BE2C (cell line): ENCODE measurements at regions not wholly inside any gene's neighbourhood (a gene's known extent, or its start where the extent isn't known, plus 50 kb on each side); places are given as distances from the start of the nearest gene placed in this dataset.

ENCODE experiments used
- DNase-seq: peaks from one replicate; pipeline ENCODE4 v3.0.0-alpha.2; 2020
- H3K27me3 ChIP-seq: fragments of 250-450 bp; sonication (Bioruptor Pico); 2 replicates; pipeline ENCODE4 v1.5.1; 2020; ENCODE audit warnings: mild to moderate bottlenecking
- H3K36me3 ChIP-seq: fragments of 250-450 bp; sonication (Bioruptor Pico); 2 replicates; pipeline ENCODE4 v1.5.1; 2020; ENCODE audit warnings: mild to moderate bottlenecking
- H3K4me1 ChIP-seq: fragments of 250-450 bp; sonication (Bioruptor Pico); 2 replicates; pipeline ENCODE4 v1.5.1; 2020
- H3K4me3 ChIP-seq: 2 replicates; pipeline ENCODE4 v1.5.1; 2011; ENCODE audit warnings: low read depth, low read length
- H3K9me3 ChIP-seq: fragments of 250-450 bp; sonication (Bioruptor Pico); 2 replicates; pipeline ENCODE4 v1.5.1; 2020
- TF ChIP-seq, protein P1 (sequence below): IDR thresholded peaks from 2 replicates; pipeline ENCODE4 v1.5.1; 2012; ENCODE audit warnings: mild to moderate bottlenecking, low read depth, low read length

DNA sequence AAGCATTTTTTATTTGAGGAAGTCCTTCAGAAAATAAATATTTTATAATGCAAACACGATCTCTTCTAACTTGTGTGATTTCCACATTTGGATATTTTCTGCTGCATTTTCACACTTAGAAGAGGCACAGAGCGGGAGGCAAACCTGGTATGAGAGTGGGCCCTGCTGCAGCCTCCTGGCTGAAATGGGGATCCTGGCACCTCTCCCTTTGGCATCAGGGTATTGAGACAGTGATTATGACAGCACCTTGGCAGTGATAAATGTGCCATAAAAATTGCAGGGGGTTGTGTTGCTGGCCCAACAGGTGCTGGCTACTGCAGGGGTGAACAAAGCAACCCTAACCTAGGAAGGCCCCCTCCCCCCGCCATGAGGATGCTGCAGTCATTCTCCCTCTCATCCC, 128.6 kb downstream of the TSN start:
- no peaks in the 10 kb centered on the region for H3K36me3 ChIP-seq
- no peaks in the 10 kb centered on the region for H3K27me3 ChIP-seq
- no peaks in the 10 kb centered on the region for H3K4me1 ChIP-seq
- no peak for DNase-seq
- no peaks in the 10 kb centered on the region for H3K9me3 ChIP-seq
- H3K4me3 ChIP-seq = no peak overlapping the region
- TF ChIP-seq, protein P1, sequence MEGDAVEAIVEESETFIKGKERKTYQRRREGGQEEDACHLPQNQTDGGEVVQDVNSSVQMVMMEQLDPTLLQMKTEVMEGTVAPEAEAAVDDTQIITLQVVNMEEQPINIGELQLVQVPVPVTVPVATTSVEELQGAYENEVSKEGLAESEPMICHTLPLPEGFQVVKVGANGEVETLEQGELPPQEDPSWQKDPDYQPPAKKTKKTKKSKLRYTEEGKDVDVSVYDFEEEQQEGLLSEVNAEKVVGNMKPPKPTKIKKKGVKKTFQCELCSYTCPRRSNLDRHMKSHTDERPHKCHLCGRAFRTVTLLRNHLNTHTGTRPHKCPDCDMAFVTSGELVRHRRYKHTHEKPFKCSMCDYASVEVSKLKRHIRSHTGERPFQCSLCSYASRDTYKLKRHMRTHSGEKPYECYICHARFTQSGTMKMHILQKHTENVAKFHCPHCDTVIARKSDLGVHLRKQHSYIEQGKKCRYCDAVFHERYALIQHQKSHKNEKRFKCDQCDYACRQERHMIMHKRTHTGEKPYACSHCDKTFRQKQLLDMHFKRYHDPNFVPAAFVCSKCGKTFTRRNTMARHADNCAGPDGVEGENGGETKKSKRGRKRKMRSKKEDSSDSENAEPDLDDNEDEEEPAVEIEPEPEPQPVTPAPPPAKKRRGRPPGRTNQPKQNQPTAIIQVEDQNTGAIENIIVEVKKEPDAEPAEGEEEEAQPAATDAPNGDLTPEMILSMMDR = no peak

DNA sequence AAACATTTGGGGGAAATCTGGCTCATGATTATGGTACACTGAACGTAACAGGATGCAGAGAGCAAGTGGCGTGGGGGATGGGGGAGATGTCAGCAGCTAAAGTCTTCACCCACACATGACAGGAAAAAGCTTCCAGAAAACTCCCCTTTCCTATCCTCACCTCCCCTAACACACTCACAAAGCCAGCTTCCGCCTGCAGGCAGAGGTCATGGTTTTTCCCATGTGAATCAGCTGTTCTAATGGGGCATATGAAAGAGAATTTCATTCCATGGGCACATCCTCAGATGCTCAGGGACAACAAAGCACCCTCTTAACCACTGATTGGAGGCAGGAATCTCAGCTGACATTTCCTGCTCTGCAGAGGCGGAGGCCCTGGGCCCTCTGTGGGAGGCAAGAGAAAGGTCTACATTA, 129.1 kb downstream of the TSN start:
- no peaks in the 10 kb centered on the region for H3K9me3 ChIP-seq
- DNase-seq = no peak
- no peak overlapping the region for H3K4me3 ChIP-seq
- H3K4me1 ChIP-seq = no peaks in the 10 kb centered on the region
- H3K36me3 ChIP-seq = no peaks in the 10 kb centered on the region
- TF ChIP-seq, protein P1 = no peak
- H3K27me3 ChIP-seq = no peaks in the 10 kb centered on the region

DNA sequence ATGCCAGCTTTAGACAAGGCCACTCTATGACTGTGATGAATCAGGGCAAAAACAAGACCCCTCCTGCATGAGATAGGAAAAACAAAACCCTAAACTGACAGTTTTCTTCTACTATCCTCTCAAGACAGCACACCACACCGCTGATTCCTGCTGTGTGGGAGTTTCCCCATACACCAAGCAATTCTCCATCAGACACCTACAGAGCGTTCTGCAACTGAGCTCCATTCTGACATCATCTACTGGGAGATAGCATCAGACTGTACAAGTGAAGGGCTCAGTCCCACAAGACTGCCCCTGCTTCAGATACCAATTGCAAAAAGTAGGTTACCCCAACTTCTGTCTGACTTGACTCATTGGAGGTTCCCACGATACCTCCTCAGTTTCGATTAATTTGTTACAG, 130.6 kb downstream of the TSN start:
- no peaks in the 10 kb centered on the region for H3K4me1 ChIP-seq
- no peak overlapping the region for H3K4me3 ChIP-seq
- no peaks in the 10 kb centered on the region for H3K27me3 ChIP-seq
- no peak for DNase-seq
- H3K9me3 ChIP-seq = no peaks in the 10 kb centered on the region
- no peaks in the 10 kb centered on the region for H3K36me3 ChIP-seq
- TF ChIP-seq, protein P1 = no peak

DNA sequence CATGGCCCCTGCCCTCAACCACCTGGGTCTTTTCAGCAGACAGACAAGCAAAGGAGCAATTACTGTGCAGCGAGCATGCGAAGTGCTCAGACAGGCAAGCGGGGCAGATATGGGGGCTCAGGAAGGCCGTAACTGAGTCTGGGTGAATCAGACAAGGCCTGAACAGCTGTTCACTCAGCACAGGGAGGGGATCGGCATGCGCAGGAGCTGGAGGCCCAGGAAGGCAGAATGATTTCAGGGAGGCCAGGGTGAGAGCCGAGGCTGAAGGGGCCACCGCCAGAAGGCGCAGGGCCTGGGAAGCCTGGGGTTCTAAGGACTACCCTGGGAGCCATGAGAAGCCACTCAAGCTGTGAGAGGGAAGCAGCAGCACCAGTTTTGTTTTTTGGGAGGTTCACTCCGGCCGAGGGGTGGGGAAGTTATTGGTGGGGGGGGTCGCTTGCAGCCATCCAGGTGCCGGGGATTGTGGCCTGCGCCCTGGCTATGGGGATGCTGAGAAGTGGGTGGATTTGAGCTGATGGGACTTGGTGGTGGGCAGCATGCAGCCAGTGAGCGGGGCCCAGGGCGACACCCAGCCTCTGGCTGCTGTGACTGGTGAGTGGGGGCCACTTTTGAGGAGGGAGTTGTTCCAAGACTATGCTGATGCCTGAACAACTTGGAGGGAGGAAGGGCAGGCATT, 132.2 kb downstream of the TSN start:
- no peaks in the 10 kb centered on the region for H3K4me1 ChIP-seq
- no peaks in the 10 kb centered on the region for H3K27me3 ChIP-seq
- H3K9me3 ChIP-seq = no peaks in the 10 kb centered on the region
- no peaks in the 10 kb centered on the region for H3K36me3 ChIP-seq
- no peak overlapping the region for H3K4me3 ChIP-seq
- no peak for DNase-seq
- TF ChIP-seq, protein P1 = no peak

DNA sequence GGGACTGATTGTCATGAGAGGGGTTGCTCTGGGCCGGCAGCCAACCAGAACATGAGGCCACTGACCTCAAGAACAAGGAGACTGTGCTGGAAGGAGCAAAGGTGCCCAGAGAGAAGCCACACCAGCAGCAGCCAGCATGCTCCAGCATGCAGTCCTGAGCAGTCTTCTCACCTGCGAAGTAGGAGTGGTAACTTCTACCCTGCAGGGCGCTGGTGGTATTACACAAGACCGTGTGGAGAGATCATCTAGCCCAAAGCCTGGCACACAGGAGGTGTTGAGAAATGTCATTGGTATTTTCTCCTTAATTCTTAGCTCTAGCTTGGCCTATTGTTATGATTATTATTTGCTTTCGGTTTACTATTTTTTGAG, 132.7 kb downstream of the TSN start:
- no peaks in the 10 kb centered on the region for H3K27me3 ChIP-seq
- TF ChIP-seq, protein P1 = peak; percentile 30; the same call in 1 of the 2 replicates
- no peaks in the 10 kb centered on the region for H3K9me3 ChIP-seq
- no peak overlapping the region for H3K4me3 ChIP-seq
- DNase-seq = no peak
- H3K4me1 ChIP-seq = no peaks in the 10 kb centered on the region
- no peaks in the 10 kb centered on the region for H3K36me3 ChIP-seq

DNA sequence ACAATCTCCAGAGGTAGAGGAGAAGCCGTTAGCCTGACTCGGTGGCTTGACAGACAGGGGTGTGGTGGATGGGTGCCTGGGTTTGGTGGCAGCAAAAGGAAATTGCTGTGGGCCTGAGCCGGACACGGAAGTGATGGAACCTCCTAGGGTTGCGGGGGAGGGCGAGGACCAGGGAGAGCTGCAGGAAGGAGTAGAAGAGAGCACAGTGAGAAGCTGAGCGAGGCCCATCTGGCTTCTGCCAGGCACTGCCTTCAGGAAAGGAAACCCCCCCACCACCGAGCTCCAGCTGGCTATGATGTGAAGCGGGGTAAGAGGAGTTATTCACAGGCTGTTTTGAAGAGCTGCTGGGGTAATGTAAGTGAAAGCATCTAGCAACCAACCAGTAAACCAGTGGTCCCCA, 134.6 kb downstream of the TSN start:
- no peak for DNase-seq
- Histone ChIP-seq H3K9me3 (no peaks in the 10 kb centered on the region), H3K36me3 (no peaks in the 10 kb centered on the region), H3K27me3 (no peaks in the 10 kb centered on the region), H3K4me3 (no peak overlapping the region), H3K4me1 (no peaks in the 10 kb centered on the region)
- TF ChIP-seq, protein P1 = no peak
